HG03575 (cell line): ENCODE measurements at regions not wholly inside any gene's neighbourhood (a gene's known extent, or its start where the extent isn't known, plus 50 kb on each side); places are given as distances from the start of the nearest gene placed in this dataset.
"Not testable (repeated sequence)": the region's sequence is repeated elsewhere in the genome, so short reads cannot be mapped to it uniquely, and the experiment has no call there.

Experiments used
- ATAC-seq: cut with Tn5 transposase; IDR thresholded peaks from one replicate; pipeline ENCODE4 v1.9.1; 2021; ENCODE audit not compliant: unreplicated experiment, insufficient number of reproducible peaks, low FRiP score; ENCODE audit errors: extremely low read depth

DNA sequence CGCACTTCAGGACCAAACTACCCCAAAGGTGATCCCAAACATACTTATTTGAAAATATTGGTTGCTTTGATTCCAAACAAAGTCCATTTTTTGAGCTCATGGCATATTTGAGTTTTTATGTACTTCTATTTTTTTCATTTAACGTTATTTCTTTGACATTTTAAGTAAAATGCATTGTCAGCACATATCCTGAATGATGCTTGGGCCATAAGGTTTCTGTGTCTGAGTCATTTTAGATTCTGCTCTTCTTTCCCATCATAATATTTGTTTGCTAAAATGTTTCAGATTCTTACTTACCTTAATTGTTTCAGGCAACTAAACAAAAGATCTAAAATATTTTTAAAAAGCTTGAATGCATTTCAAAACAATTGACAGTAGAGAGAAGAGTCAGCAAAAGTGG, 998.2 kb downstream of the REEP3 start:
- ATAC-seq: no peak

DNA sequence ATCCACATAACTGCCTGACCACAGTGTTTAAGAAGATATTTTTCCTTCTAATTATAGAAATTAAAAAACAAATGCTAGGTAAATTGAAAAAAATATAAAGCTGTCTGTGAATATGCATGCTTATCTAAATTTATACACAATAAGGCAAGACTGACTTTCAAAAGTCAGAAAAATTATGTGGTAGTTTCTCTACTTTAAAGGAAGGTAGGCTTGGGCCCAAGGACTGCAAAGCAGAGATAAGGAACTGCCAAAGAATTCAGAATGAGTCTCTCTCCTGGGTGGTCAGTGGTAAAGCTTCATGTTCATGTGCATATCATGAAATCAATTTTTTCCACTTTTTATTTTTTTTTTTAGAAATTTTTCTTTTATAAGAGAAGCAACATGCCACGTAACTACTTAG, 998.6 kb downstream of the REEP3 start:
- ATAC-seq: no peak

DNA sequence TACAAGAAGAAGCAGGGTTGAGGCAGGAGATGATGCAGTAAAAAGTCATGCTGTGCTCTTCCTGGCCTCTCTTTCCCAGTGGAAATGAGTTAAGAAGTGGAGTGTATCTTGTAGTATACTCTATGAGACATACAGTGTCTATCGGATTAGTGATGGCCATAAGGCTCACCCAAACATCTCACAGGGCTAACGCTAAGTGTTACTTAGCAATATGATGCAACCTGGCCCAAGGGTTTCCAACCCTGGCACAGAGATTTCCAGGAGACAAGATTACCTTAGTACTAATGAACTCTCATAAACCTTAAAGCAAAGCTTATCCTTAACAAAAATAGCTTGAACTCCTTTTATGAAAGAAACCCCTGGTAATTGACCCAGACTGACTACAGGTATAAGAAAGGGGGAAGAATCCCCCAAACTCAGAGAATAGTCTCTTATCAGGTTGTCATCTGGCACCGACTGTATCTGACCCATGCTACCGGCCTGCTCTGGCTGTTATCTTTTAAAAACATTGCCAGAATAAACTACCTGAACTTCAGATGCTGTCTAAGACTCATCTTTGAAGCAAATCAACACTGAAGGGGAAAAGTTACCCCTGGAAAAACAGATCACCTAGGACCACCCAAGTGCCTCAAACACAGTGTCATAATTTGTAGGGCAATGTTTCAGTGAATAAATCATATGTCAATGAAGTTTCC, 1002.0 kb downstream of the REEP3 start:
- no peak for ATAC-seq

DNA sequence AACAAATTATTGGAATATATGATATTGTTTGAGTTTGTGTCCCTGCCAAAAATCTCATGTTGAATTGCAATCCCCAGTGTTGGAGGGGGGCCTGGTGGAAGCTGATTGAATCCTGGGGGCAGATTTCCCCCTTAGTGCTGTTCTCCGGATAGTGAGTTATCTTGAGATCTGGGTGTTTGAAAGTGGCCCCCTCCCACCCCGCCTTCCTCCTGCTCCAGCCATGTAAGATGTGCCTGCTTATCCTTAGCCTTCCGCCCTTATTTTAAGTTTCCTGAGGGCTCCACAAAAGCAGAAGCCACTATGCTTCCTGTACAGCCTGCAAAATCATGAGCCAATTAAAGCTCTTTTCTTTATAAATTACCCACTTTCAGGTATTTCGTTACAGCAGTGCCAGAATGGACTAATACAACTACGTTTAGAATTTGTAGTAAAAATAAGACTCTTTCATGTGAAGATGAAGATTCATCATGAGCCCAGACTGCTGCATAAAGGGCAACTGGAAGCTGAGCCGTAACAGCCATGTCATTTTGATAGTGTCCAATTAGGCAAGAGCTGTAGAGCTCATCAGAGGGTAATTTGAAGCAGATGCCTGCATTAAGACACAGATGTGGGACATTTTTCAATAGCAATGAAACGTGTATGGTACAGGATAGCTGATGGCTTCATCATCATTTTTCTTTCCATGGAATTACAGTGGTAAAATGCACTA, 1007.2 kb downstream of the REEP3 start:
- ATAC-seq: no peak

DNA sequence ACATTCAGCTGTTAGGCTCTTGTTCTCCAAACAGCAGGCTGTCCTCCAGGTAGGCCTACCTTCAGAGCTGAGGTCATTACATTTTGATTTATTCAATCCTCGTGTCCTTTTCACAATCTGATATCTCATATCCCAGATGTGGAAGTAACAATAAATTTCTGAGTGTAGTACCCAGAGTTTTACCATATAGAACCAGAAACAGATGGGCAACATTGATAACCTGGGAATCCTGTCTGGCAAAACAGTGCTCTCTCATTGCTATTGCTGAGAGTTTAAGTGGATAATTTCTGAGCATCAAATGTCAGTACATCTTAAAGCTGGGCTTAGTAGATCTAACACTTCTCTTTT, 1007.8 kb downstream of the REEP3 start:
- ATAC-seq: no peak

DNA sequence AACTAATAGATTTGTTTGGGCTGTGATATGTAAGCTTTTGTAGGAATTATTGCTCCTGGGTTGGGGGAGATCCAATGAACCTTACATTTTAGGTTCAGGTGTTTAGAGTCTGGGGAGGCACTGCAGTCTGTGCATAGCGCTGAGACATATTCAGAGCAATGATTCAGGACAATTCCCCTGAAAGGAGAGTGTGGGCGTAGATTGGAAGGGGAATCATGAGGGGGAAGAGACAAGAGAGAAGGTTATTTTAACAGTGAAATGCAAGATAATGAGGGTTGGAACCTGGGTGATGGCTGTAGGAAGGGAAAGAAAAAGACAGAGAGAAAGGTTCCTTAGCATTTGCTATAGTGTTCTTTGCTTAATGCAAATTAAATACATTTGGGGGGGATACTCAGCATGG, 1013.4 kb downstream of the REEP3 start:
- ATAC-seq: no peak

DNA sequence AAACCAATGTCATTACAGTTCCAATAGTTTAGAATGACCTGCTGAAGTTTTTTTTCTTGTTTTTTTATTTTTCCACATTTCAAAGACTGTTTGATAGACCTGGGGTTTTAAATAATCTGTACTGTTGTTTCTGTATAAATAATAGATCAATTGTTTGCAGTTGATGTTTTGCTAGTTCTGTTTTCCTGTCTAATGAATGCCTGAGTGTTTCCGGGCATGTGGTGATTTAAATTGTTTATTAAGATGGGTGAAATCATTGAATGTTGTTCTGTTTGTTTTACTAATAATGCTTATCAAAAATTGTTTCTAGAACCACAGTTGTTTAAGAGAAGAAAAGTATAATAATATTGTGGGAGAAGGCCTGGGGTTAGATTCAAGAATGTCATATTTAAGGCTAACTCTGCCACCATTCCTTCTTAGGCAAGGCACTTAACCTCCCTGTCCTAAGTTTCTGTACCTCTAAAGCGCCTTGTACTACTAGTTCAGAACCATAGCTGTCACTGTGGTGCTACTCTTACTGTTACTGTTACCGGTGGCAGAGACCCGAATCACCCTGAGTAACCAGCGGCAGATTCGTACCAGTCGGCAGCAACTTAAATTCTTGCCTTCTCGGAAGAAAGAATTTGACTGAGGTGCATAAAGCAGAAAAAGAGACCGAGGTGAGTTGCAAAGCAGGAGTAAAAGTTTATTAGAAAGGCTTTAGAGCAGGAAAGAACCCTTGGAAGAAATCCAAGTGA, 1014.1 kb downstream of the REEP3 start:
- no peak for ATAC-seq

DNA sequence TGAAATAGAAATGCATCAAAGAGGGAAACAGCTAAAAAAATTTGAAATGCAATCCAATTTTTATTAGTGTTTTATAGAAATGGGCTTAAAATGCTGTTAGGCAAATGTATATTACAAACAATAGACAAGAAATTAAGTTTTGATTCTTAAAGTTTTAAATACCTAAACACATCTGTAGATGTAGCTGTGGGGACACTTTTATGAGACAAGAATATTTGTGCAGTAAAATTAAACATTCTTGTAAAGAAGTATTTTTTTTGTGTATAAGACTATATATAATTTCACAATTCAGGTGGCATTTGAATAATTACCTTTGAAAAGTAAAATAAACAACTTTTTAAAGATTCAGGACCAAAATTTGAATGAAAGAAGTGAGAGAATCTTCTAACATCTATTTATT, 1015.9 kb downstream of the REEP3 start:
- no peak for ATAC-seq

DNA sequence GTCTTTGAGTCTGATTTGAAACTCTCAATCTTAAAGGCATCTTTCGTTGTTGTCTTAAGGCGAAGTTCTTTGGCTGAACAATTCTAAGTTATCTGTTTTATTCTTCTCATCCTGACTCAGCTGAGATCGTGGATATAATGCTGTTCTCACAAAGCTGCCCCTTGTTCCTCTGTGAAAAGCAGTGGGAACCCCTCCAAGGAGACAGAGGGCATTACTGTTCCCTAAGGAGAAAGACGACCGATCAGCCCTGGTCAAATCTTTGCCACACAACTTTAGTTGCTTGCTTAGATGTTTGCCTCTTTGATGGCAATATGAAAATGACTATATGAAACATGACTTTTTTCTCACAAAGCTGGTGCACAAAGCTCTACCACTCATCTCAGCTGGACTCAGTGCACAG, 1016.7 kb downstream of the REEP3 start:
- no peak for ATAC-seq

DNA sequence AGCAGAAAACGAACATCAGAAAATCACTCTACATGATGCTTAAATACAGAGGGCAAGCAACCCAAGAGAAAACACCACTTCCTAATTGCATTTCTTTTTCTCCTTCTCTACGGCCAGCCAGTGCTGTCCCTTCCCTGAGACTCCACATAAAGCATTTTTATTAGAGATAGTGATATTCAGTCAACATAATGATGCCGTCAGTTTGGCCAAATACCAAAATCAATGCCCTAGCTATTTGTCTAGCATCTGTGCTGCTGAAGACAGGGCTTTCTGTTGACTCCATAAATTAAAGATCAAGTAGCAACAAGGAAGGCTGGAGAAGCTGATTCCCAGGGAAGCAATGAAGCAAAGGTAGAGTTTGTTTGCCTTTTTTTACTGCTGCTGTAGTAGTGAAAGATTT, 1024.9 kb downstream of the REEP3 start:
- ATAC-seq: no peak

DNA sequence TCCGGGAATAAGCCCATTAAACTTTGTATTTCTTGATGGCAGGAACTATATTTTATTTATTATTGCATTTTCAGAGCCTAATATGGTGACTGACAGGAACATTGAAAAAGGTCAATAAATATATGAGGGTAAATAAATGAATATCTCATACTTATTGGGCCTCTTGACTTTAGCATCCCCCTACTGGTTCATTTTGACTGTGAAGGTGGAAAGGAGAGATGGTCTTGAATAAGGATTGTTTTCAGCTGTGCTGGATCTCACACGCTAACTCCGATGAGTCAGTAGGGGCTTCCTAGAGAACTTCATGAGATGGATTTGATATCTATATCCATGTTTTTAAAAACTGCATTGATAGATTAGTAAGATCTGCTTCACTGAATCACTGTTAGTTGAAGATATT, 1026.0 kb downstream of the REEP3 start:
- ATAC-seq: no peak

DNA sequence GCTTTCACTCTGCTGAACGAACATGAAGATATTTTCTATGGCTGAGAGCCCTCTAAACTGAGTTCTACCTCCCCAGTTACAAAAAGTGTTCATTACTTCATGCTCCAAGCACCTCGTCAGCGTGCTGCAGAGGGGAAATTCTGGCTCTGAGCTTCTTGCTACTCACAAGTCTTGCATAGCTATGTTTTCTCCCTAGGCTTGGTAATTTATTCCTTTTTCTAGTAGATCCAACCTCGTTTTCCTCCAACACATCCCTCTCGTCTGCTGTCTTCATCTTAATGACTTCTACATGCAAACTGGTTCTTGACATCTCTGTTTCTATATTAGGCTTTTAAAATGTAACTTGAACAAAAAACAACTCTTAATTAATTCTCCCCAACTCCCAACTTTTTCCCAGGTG, 1034.5 kb downstream of the REEP3 start:
- no peak for ATAC-seq

DNA sequence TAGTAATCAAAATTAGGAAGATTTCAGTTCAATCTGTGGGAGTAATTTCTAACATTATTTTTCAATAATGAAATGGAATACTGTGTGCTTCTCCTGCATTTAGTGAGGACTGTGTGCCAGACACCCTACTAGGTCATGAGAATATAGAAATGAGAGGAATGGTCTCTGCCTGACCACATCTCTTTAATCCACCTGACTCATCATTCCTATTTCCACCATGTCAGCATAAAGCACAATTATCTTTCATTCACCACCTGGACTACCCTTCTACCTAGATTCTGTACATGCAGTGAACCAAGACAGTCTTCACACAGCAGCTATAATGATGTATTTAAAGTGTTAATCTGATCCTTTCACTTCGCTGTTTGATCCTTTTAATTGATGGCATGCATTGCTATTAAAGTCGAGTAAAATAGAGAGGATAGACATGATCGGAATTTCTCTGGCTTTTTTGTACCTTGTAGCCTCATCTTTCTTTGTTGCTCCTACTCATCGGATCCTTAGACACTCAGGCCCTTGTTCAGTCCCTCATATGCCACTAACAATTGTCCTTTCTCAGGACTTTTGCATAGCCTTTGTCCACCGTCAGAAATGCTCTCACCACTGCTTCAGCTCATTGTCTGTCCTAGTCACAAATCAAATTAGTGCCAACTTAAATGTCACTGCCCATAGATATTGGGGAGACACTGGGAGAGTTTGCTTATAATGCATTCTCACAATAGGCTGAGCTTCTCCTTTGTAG, 1037.1 kb downstream of the REEP3 start:
- no peak for ATAC-seq

DNA sequence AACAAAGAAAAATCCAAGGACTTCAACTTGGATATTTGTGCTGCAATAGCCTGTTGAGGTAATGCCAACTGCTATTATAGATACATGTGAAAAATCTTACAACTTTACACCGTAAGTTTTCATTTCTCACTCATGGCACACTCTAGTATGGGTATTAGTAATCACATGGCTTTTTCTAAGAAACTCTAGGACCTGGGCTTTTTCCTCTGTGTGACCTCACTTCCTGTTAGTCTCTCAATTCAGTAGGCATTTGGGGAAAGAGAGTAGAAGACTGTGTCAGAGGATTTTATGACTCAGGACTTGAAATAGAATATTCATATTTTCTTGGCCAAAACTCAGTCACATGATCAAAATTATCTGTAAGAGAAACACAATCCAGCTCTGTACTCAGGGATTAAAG, 1049.9 kb downstream of the REEP3 start:
- ATAC-seq: no peak

DNA sequence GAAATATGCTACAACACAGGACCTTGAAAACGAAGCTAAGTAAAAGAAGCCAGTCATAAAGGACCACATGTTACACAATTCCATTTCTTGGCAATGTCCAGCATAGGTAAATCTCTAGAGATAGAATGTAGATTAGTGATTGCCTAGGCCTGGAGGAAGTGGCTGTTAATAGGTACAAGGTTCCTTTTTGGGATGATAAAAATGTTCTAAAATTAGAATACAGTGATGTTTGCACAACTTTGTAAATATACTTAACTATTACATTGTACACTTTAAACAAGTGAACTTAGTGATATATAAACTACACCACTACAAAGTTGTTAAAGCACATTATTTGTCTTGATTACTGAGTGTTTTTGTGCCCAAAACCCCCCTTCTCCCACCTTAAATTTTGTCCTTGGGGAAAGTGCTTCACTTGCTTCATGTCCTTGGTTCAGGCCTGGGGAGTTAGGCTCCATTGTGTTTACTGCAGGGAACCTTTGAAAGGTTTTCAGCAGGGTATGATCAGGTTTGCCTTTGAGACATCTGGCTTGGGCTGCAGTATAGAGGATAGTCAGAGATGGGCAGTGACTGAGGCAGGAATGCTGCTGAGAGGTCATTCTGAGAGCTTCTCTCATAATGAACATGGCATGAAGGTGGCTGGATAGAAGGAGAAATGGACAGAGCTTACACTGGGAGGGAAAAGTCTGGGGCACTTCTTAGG, 1052.6 kb downstream of the REEP3 start:
- no peak for ATAC-seq

DNA sequence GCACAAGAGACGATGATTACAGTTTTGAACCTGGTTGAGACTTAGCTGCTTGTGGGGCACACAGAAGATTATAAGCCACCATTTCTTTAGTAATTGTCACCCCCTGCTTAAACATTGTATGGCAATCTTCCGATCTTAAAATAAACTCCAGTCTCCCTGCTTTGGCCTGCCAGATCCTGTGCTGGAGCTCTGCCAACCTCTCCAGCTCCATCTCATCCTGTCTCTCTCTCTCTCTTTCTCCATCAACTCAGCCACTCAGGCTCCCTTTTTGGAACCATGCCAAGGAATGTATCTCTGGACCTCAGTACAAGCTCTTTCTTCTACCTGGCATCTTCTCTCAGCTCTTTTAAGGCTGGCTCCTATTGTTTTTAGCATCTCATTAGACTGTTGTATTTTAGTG, 1053.2 kb downstream of the REEP3 start:
- no peak for ATAC-seq

DNA sequence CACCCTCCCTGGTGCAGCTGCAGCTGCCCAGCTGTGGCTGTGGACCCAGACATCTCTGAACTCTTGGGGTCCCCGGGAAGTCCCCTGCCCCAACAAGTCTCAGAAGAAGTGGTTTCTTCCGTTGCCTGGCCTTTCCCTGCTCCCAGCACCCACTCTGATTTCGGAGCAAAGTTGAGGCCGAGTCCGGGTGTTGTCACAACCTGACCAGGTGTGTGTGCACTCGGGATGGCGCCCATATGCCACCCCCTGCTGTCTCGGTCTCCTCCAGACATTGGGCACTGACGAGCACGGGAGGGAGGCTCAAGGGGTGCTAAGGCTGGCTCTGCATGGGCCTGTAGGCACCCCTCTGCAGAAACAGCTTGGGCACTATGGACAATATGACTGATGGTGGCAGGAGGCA, 1055.3 kb downstream of the REEP3 start:
- ATAC-seq: no peak

DNA sequence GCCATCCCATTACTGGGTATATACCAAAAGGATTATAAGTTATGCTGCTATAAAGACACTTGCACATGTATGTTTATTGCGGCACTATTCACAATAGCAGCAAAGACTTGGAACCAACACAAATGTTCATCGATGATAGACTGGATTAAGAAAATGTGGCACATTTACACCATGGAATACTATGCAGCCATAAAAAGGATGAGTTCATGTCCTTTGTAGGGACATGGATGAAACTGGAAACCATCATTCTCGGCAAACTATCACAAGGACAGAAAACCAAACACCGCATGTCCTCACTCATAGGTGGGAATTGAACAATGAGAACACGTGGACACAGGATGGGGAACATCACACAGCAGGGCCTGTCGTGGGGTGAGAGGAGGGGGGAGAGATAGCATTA, 1057.6 kb downstream of the REEP3 start:
- not testable (repeated sequence) for ATAC-seq

DNA sequence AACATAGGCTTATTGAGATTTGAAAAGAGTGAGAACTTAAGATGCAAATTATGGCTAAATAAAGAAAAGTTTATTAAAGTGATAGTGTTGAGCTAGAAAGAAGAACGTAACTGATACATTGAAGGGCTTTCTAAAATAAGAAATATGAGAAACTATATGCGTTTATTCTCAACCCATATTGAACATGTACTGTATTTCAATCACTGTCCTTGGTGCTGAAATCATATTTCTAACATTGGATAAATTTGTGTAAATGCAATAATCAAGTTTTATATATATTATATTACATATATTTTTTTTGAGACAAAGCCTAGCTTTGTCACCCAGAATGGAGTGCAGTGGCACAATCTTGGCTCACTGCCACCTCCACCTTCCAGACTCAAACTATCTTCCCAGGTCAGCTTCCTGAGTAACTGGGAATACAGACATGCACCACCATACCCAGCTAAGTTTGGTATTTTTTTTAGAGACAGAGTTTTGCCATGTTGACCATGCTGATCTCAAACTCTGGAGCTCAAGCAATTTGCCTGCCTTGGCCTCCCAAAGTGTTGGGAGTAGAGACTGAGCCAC, 1065.8 kb downstream of the REEP3 start:
- ATAC-seq: no peak
